DOHH2 (cell line): ENCODE measurements at regions not wholly inside any gene's neighbourhood (a gene's known extent, or its start where the extent isn't known, plus 50 kb on each side); places are given as distances from the start of the nearest gene placed in this dataset.

Experiments
- EZH2phosphoT487 ChIP-seq: fragments of 200-600 bp; sonication (generic); IDR thresholded peaks from 2 replicates; pipeline ENCODE4 v1.6.1; 2017; ENCODE audit warnings: borderline replicate concordance, mild to moderate bottlenecking, antibody characterized with exemption, low read length, moderate library complexity, mixed read lengths
- TF ChIP-seq, protein P1 (sequence below): fragments of 200-600 bp; sonication (generic); IDR thresholded peaks from one replicate; pipeline ENCODE4 v1.5.1; 2014; ENCODE audit warnings: antibody characterized with exemption, mild to moderate bottlenecking, low read depth, low read length; ENCODE audit not compliant: poor library complexity, severe bottlenecking

- TF ChIP-seq, protein P1, sequence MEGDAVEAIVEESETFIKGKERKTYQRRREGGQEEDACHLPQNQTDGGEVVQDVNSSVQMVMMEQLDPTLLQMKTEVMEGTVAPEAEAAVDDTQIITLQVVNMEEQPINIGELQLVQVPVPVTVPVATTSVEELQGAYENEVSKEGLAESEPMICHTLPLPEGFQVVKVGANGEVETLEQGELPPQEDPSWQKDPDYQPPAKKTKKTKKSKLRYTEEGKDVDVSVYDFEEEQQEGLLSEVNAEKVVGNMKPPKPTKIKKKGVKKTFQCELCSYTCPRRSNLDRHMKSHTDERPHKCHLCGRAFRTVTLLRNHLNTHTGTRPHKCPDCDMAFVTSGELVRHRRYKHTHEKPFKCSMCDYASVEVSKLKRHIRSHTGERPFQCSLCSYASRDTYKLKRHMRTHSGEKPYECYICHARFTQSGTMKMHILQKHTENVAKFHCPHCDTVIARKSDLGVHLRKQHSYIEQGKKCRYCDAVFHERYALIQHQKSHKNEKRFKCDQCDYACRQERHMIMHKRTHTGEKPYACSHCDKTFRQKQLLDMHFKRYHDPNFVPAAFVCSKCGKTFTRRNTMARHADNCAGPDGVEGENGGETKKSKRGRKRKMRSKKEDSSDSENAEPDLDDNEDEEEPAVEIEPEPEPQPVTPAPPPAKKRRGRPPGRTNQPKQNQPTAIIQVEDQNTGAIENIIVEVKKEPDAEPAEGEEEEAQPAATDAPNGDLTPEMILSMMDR = no peak
- TF ChIP-seq EZH2phosphoT487 = no peak
These were observed 54.1 kb upstream of the IGLL5 start for GRCh38 chr22:22833488-22833887.
